A673 (cell line): ENCODE measurements at regions not wholly inside any gene's neighbourhood (a gene's known extent, or its start where the extent isn't known, plus 50 kb on each side); places are given as distances from the start of the nearest gene placed in this dataset.

Experiments
- BruUV-seq: library from RNA; stranded (reverse); fragments of 400-500 nt; replicated peaks from 2 replicates; lab custom pipeline; 2021; lab: Mats Ljungman, UMichigan
- CTCF ChIA-PET: fragments of 300-600 bp; sonication (Branson Sonifier 250); formaldehyde crosslinking; loops from one replicate; lab custom pipeline; 2022; ENCODE audit warnings: antibody characterized with exemption; lab: Charles Lee
- POLR2A ChIA-PET: fragments of 300-600 bp; sonication (Branson Sonifier 250); formaldehyde crosslinking; loops from one replicate; lab custom pipeline; 2022; ENCODE audit warnings: antibody characterized with exemption; ENCODE audit not compliant: low non-redundant PET; lab: Charles Lee
- DNase-seq: peaks from one replicate; pipeline ENCODE4 v3.0.0-alpha.2; 2015; ENCODE audit warnings: low spot score
- H3K27ac ChIP-seq: fragments of 200-600 bp; sonication (generic); 2 replicates; pipeline ENCODE4 v1.5.1; 2016; ENCODE audit warnings: mixed run types, low read depth, mild to moderate bottlenecking, mixed read lengths, antibody characterized with exemption, low read length; ENCODE audit not compliant: poor library complexity, severe bottlenecking
- H3K27me3 ChIP-seq: fragments of 200-600 bp; sonication (generic); replicated peaks from 2 replicates; pipeline ENCODE4 v1.6.1; 2017; ENCODE audit warnings: mixed run types, low read depth, mild to moderate bottlenecking, mixed read lengths, antibody characterized with exemption, low read length; ENCODE audit not compliant: insufficient read depth, poor library complexity
- H3K36me3 ChIP-seq: fragments of 200-600 bp; sonication (generic); 2 replicates; pipeline ENCODE4 v1.6.1; 2016; ENCODE audit warnings: mixed run types, mild to moderate bottlenecking, mixed read lengths, antibody characterized with exemption, low read length; ENCODE audit not compliant: insufficient read depth, poor library complexity, severe bottlenecking
- H3K4me1 ChIP-seq: fragments of 200-600 bp; sonication (generic); 2 replicates; pipeline ENCODE4 v1.6.1; 2017; ENCODE audit warnings: mixed run types, mild to moderate bottlenecking, mixed read lengths, antibody characterized with exemption, low read length; ENCODE audit not compliant: insufficient read depth, poor library complexity, severe bottlenecking
- H3K4me3 ChIP-seq: fragments of 200-600 bp; sonication (generic); 2 replicates; pipeline ENCODE4 v1.5.1; 2016; ENCODE audit warnings: low read depth, mixed run types, mild to moderate bottlenecking, mixed read lengths, low read length; ENCODE audit not compliant: poor library complexity, severe bottlenecking
- H3K9me3 ChIP-seq: fragments of 200-600 bp; sonication (generic); 2 replicates; pipeline ENCODE4 v1.6.1; 2016; ENCODE audit warnings: mixed run types, low read depth, mild to moderate bottlenecking, mixed read lengths, antibody characterized with exemption, low read length; ENCODE audit not compliant: poor library complexity, severe bottlenecking
- CTCF ChIP-seq: fragments of 300-800, 200-600 bp; sonication (generic); conservative IDR thresholded peaks from 2 replicates; pipeline ENCODE4 v1.5.1; 2017; ENCODE audit warnings: low read depth, mild to moderate bottlenecking, antibody characterized with exemption, low read length, moderate library complexity, mixed read lengths
- EZH2 ChIP-seq: fragments of 200-600 bp; sonication (generic); IDR thresholded peaks from 2 replicates; pipeline ENCODE4 v1.6.1; 2017; ENCODE audit warnings: borderline replicate concordance, low read depth, mild to moderate bottlenecking, mixed read lengths, antibody characterized with exemption, low read length; ENCODE audit not compliant: poor library complexity, severe bottlenecking
- intact Hi-C: fragments of 100-400 bp; cut with micrococcal nuclease; formaldehyde crosslinking; loops from one replicate; pipeline ENCODE4 v1.10.0; 2022; ENCODE audit not compliant: unreplicated experiment

GRCh38 chr11:8329336-8329735 is 65.7 kb upstream of the LMO1 start:
- H3K27me3 ChIP-seq, result peaks cover 78% of the 10 kb centered on the region
- peaks cover 26% of the 10 kb centered on the region for H3K4me1 ChIP-seq
- no peak overlapping the region for H3K4me3 ChIP-seq
- TF ChIP-seq EZH2 (no peak), CTCF (no peak)
- no peaks in the 10 kb centered on the region for H3K36me3 ChIP-seq
- DNase-seq, result peak; percentile 37
- H3K27ac ChIP-seq, result no peak overlapping the region
- H3K9me3 ChIP-seq, result no peaks in the 10 kb centered on the region
- intact Hi-C loops, result loop anchor here (5.0 kb wide), 1 partner anchor 238 kb away; no protein-coding TSS in a partner anchor
- ChIA-PET POLR2A (no interaction called here), CTCF (interaction anchor here (0.6 to 1.6 kb wide), 2 partner anchors 8 to 237 kb away, joined by 3 to 5 read pairs; no protein-coding TSS in a partner anchor)
- no TSS peak for BruUV-seq

DNA sequence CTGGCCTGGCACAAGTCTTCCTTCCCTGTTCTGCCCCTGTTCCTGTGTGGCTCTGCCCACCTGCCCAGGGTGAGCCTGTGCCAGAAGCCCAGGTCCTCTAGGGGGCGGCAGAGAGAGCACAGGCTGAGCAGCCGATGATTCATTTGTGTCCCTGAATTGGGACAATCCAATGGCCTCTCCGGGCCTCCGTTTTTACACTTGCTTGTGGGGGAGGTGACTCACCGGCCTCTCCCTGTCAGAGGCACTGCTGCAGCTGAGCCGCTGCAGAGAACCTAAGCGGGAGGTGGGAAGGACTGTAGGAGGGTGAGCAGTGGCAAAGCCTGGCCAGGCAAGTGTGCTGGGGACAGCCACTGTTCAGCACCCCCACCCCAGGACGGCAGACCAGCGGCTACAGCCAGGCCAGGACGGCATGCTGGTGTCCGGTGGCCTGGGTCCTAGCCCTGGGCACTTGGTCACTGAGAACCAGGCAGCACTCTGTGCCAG is 65.2 kb upstream of the LMO1 start:
- CTCF ChIA-PET, result interaction anchor here (0.6 to 1.6 kb wide), 2 partner anchors 8 to 238 kb away, joined by 3 to 5 read pairs; no protein-coding TSS in a partner anchor
- TF ChIP-seq EZH2, result no peak
- TF ChIP-seq CTCF, result peak; percentile 91
- H3K4me1 ChIP-seq, result peaks cover 26% of the 10 kb centered on the region
- peak; percentile 89 for DNase-seq
- H3K36me3 ChIP-seq, result no peaks in the 10 kb centered on the region
- intact Hi-C loops, result loop anchor here (5.0 kb wide), 1 partner anchor 238 kb away; no protein-coding TSS in a partner anchor
- POLR2A ChIA-PET, result no interaction called here
- H3K27ac ChIP-seq, result no peak overlapping the region
- H3K27me3 ChIP-seq, result peaks cover 79% of the 10 kb centered on the region
- no peaks in the 10 kb centered on the region for H3K9me3 ChIP-seq
- no TSS peak for BruUV-seq
- no peak overlapping the region for H3K4me3 ChIP-seq

DNA sequence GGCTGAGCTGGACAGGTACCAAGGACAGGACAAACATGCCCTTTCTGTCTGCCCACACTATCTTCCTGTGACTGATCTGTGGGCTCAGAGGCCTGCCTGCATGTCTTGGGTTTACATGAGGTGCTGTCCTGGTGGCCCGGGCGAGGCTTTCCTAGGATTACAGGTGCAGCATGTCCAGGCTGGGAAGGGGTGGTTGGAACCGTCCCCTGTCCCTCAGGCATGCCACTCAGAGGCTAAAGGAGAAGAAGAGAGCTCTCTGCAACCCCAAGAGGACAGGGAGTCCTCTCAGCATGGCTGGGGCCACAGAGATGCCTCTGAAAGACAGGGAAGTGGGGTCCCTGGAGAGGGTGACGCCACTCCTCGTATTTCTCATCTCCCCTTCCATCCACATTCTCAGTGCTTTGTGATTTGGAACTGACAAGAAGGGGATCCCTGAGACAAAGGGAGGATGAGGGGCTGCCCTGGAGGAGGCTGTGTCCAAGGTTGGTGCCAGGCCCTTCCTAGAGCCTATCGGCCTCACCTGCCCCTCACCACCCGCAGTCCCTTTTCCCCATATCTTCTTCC is 64.6 kb upstream of the LMO1 start:
- no peak for DNase-seq
- no peak overlapping the region for H3K4me3 ChIP-seq
- H3K27ac ChIP-seq, result no peak overlapping the region
- no peaks in the 10 kb centered on the region for H3K36me3 ChIP-seq
- H3K9me3 ChIP-seq, result no peaks in the 10 kb centered on the region
- H3K4me1 ChIP-seq, result peaks cover 26% of the 10 kb centered on the region
- POLR2A ChIA-PET, result no interaction called here
- TF ChIP-seq CTCF (no peak), EZH2 (no peak)
- no TSS peak for BruUV-seq
- intact Hi-C loops, result loop anchor here (5.0 kb wide), 1 partner anchor 239 kb away; no protein-coding TSS in a partner anchor
- H3K27me3 ChIP-seq, result peaks cover 79% of the 10 kb centered on the region
- CTCF ChIA-PET, result interaction anchor here (1.6 kb wide), 1 partner anchor 238 kb away, joined by 5 read pairs; no protein-coding TSS in a partner anchor
